ENCODE measurements at regions not wholly inside any gene's neighbourhood (a gene's known extent, or its start where the extent isn't known, plus 50 kb on each side); places are given as distances from the start of the nearest gene placed in this dataset.

- DNase-seq, result no peak
Observed at GRCh38 chr10:106457522-106457921, 707.0 kb downstream of the SORCS1 start.

- no peak for DNase-seq
Observed at GRCh38 chr10:106454233-106454632, 710.3 kb downstream of the SORCS1 start.

- DNase-seq, result no peak
Observed at GRCh38 chr10:106450966-106451365, 713.5 kb downstream of the SORCS1 start.

- DNase-seq, result no peak
Observed at GRCh38 chr10:106446920-106447319, 717.6 kb downstream of the SORCS1 start.

GRCh38 chr10:106442223-106442622 is 722.3 kb downstream of the SORCS1 start:
- no peak for DNase-seq

- no peak for DNase-seq
Observed at GRCh38 chr10:106440767-106441166, 723.7 kb downstream of the SORCS1 start.

GRCh38 chr10:106440355-106440754 is 724.2 kb downstream of the SORCS1 start:
- DNase-seq, result no peak

- no peak for DNase-seq
Observed at GRCh38 chr10:106439366-106439765, 725.1 kb downstream of the SORCS1 start.

GRCh38 chr10:106438386-106438785 is 726.1 kb downstream of the SORCS1 start:
- no peak for DNase-seq

- DNase-seq, result no peak
Observed at GRCh38 chr10:106436123-106436715, 728.3 kb downstream of the SORCS1 start.

GRCh38 chr10:106435081-106435480 is 729.4 kb downstream of the SORCS1 start:
- no peak for DNase-seq

GRCh38 chr10:106424981-106425380 is 739.5 kb downstream of the SORCS1 start:
- no peak for DNase-seq

- DNase-seq, result no peak
Observed at GRCh38 chr10:106424054-106424453, 740.5 kb downstream of the SORCS1 start.

- DNase-seq, result no peak
Observed at GRCh38 chr10:106410331-106410730, 754.2 kb downstream of the SORCS1 start.

- DNase-seq, result no peak
Observed at GRCh38 chr10:106405141-106405540, 759.4 kb downstream of the SORCS1 start.

GRCh38 chr10:106402458-106402857 is 762.0 kb downstream of the SORCS1 start:
- DNase-seq, result peak; percentile 56

GRCh38 chr10:106401967-106402366 is 762.5 kb downstream of the SORCS1 start:
- no peak for DNase-seq

- DNase-seq, result no peak
Observed at GRCh38 chr10:106401161-106401560, 763.3 kb downstream of the SORCS1 start.

- no peak for DNase-seq
Observed at GRCh38 chr10:106399112-106399511, 765.4 kb downstream of the SORCS1 start.

- no peak for DNase-seq
Observed at GRCh38 chr10:106396192-106396591, 768.3 kb downstream of the SORCS1 start.

GRCh38 chr10:106395041-106395749 is 769.3 kb downstream of the SORCS1 start:
- no peak for DNase-seq

GRCh38 chr10:106392778-106393177 is 771.7 kb downstream of the SORCS1 start:
- DNase-seq, result no peak

GRCh38 chr10:106387063-106387462 is 777.4 kb downstream of the SORCS1 start:
- no peak for DNase-seq

GRCh38 chr10:106384496-106384895 is 780.0 kb downstream of the SORCS1 start:
- no peak for DNase-seq

- no peak for DNase-seq
Observed at GRCh38 chr10:106380706-106381105, 783.8 kb downstream of the SORCS1 start.
